ENCODE measurements at regions not wholly inside any gene's neighbourhood (a gene's known extent, or its start where the extent isn't known, plus 50 kb on each side); places are given as distances from the start of the nearest gene placed in this dataset.

- TF ChIP-seq CTCF (conservative IDR thresholded peaks at IDR 0.05; ENCODE audit: low read depth, low read length) (no peak), EZH2 (IDR thresholded peaks at IDR 0.05; ENCODE audit: low read length, unreplicated experiment) (no peak)
These were observed 108.7 kb downstream of the IRX2 start for GRCh38 chr5:2642684-2643345.
